GM19455 (cell line): ENCODE measurements at regions not wholly inside any gene's neighbourhood (a gene's known extent, or its start where the extent isn't known, plus 50 kb on each side); places are given as distances from the start of the nearest gene placed in this dataset.

Experiments used
- ATAC-seq: cut with Tn5 transposase; IDR thresholded peaks from one replicate; pipeline ENCODE4 v1.9.1; 2021; ENCODE audit not compliant: unreplicated experiment

DNA sequence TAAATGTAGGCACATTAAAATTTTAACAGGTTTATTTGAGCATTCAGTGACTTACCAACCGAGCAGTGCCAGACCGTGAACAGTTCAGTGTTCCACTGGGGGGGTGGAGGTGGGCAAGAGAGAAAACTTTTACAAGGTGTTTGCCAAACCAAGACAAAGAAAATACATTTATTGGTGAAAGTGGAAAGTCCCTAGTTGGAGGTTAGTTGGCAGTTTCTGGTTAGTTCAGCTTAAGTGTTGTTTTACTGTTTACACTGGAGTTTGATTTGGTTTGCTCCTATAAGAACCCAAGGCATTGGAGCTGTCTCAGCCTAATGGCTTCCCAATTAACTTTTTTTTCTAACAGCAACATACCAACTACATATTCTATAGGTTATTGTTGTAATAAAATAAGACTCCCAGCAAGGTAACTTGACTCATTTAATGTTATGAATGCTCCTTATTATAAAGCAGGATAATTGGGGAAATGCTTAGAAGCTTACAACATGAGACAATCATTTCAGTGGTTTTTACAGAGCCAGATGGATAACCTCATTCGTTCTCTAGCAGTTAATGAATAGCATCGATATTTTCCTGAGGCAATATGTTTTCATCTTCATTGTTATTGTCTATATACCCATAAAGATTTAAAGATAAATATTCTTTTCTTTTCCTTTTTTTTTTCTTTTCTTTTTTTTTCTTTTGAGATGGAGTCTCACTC, 115.8 kb downstream of the ETNK1 start:
- no peak for ATAC-seq

- ATAC-seq, result no peak
Measured at GRCh38 chr12:22743700-22744099, 118.7 kb downstream of the ETNK1 start.

DNA sequence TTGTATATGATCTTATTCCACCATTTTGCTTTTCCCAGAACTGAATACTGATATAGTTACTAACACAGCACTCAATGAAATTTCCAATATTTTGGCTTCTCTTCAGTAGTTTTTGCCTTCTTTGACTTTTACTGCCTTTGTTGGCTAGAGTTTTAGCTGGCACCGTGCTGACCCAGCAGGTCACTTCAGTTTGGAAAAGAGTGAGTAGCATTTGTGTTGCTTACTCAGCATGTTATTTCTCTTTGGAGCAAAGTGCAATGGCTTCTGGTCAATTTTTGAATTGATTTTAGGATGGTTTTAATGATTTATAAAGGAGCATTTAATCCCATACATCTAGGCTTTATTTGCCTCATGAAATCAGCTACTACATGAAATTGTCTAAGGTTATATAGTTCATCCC, 119.2 kb downstream of the ETNK1 start:
- no peak for ATAC-seq

- no peak for ATAC-seq
Measured at GRCh38 chr12:22746720-22747119, 121.7 kb downstream of the ETNK1 start.

- ATAC-seq, result no peak
Measured at GRCh38 chr12:22755629-22756028, 130.7 kb downstream of the ETNK1 start.

DNA sequence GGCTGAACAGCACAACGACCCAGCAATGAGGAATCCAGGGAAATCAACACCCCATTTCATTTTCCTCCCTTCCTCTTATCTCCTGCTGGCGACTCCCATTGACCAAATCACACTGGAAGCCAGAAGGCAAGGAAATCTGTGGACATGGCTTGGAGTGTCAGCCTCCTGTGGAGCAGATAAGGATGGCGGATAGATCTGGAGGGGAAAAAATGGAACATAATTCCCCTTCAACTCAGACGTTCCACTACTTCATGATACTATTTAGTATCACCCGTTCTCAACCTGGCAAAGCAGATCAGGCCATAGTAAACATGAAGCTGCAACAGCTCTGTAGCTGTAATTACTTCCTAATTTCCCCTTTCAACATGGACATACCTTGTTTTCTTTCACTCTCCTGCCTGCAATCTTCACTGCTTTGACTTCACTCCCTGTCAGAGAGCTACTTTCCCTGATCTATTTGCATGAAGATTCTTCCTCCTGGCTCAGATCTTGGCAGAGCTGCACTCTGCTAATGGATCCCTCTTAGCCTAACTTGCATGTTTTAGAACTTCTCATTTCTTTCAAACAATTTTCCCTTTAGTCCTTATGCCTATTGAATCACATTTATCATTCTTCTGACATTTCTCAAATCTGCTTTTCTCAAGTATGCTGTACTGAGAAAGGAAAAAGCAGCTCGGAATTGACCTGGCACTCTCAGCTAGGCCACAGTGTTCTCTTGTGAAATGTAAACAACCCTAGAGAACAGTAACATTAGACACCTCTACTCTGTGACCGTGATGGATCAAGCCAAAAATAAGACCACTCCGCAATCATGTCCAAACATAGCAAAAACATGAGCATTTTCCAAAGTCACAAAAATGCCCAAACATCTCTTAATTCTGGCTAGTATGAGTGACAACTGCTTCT, 135.1 kb downstream of the ETNK1 start:
- no peak for ATAC-seq

- no peak for ATAC-seq
Measured at GRCh38 chr12:22765421-22766130, 140.6 kb downstream of the ETNK1 start.

DNA sequence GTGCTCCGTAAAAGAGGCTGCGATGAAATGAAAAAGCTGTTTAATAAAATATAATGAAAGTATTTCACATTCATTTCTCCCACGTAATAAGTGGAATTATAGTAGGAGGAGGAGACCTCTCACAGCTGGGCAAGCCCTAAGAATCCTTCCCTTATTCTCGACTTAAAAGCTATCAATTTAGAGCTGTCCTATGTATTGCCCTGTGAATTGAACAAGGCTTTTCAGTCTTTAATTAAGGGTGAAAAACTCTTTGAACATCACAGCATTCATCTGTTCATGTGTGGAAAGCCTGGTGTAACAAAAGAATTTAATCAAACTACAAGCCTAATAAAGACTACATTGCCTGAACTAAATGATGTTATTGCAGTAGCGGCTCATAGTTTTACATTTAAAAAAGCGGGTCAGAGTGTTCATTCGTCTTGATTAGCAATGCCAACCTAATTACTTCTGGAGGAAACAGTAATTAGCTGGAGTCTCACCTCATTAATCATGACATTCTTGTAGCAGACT, 142.0 kb downstream of the ETNK1 start:
- no peak for ATAC-seq

GRCh38 chr12:22781339-22781738, 156.4 kb downstream of the ETNK1 start:
- ATAC-seq, result no peak

DNA sequence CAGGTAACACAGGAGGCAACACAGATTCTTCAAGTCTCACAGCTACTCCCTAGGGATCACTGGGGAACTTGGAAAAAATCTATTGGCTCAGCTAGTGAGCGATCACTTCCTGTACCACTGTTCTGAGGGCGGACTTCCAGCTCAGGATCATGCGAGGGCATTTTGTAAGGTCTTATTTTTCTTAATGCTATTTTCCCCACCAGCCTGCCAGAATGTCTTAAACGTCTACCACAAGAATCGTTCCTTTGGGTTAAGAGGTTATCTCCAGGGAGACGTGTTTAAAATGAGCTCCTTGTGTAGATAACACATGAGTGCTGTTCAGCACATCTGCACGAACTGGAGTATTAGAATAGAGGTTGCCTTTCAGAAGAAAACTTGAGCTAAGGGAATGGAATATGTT, 162.6 kb downstream of the ETNK1 start:
- no peak for ATAC-seq

DNA sequence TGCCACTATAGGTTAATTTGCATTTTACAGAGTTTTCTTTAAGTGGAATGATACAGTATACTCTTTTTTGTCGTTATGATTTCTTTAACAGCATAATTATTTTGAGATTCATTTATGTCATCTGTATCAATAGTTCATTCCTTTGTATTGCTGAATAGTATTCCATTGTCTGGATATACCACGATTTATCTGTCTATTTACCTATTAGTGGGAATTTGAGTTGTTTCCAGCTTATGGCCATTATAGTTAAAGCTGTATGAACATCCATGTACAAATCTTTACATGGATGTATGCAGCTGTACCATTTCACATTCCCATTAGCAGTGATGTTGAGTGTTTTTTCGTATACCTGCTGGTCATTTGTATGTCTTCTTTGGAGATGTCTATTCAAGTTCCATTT, 163.9 kb downstream of the ETNK1 start:
- ATAC-seq, result no peak

GRCh38 chr12:22792138-22792537, 167.2 kb downstream of the ETNK1 start:
- no peak for ATAC-seq

DNA sequence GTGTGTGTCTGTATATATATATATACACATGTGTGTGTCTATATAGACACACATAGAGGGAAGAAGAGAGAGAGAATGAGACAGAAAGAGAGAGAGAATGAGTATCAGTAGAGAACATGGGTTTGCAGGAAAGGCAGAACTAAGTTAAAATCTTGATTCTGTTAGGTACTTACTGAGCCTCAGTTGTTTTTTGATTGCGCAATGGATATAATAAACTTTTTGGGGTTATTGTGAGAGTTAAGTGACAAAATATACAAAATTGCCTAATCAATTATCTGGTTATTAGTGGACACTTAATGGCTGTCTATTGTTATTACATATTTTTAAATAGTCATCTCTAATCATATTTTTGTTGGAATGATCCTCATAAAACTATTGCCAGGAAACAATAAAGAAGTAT, 169.0 kb downstream of the ETNK1 start:
- ATAC-seq, result no peak

DNA sequence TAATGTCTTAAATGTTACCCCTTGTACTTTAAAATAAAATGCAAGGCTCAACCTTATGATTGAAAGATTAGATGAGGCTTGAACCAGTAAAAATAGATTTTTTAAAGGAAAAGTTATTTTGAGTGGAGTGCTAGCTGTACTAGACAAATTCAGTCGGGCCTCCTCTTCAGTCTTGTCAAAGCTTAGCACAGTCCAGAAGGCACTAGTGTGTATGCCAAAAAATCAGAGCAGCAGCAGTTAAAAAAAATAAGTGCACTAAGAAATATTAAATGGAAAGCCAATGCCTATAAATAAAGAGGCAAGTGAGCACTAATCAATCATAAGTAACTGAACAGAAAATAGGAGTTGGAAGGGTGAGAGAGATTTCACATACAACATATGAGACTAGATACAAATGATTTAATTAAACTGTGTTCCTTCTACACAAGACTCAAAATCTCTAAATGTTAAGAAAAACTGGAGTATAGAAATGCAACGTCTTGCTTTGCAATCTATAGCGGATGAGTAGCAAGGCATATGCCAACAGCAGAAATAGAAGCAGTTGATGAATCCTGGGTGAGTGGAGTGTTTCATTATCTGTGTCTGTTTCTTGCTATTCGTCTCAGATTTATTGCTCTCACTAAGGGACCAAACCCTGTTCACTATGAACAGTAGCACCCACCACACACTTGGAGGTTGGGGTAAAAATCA, 172.1 kb downstream of the ETNK1 start:
- ATAC-seq, result no peak

GRCh38 chr12:22797701-22798100, 172.7 kb downstream of the ETNK1 start:
- ATAC-seq, result no peak

DNA sequence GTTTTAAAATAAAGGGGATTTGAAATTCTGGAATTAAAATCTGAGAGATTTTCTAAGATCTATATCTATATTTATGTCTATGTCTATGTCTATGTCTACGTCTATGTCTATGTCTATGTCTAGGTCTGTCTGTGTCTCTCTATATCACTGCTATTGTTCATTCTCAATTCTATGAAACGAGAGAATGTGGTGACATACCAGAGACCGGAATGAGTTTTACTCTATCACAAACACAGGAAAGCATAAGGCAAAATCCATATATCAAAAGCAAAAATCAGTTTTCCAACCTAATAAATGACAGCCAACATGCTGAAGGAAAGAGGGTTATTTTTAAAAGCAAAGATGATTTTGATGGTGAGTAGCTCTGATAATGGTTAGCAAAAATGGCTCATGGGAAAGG, 173.1 kb downstream of the ETNK1 start:
- ATAC-seq, result no peak

GRCh38 chr12:22799503-22799902, 174.5 kb downstream of the ETNK1 start:
- ATAC-seq, result no peak

- no peak for ATAC-seq
Measured at GRCh38 chr12:22800332-22800731, 175.4 kb downstream of the ETNK1 start.

DNA sequence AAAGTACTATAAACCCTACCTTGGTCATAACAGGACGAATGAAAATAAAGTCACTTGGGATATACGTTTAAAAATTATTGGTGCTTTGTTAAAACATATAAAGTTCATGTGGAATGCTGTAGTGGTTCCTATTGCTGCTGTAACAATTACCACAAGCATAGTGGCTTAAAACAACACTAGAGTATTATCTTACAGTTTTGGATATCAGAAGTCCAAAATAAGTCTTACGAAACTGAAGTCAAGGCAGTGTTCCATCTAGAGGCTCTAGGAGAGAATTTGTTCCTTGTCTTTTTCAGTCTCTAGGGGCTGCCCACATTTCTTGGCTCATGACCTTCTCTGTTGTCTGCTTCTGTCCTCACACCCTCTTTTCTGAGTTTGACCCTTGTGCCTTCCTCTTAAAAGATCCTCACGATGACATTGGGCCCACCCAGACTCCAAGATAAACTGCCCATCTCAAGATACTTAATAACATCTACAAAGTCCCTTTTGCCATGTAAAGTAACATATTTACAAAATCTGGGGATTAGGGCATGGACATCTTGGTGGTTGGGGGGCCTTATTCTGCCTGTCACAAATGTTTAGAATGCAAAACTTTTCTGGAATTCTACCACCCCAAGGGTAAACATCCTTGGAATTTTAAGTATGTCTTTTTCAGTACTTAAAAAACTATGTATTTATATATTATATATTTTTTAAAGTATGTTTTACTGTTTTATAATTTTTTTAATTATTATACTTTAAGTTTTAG, 178.1 kb downstream of the ETNK1 start:
- no peak for ATAC-seq

DNA sequence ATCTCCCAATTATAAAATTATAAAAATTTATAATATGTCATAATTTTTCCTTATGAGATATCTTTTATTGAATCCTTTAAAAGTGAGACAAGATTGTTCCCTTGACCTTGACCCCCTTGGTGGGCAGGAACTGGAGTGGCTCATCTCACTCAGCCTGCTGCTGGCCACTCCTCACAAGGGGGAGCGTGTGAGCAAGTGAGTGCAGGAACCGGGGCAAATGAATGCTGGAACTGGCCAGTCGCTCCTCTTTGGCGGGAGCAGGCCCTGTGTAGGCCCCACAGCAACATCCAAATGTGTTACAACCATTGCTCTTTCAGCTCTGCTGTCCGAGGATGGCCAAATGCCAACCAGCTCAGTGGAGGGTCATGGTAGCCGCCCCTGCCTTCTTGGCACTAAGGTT, 178.8 kb downstream of the ETNK1 start:
- ATAC-seq, result no peak
